Hematopoietic multipotent progenitor cell treated with erythropoietin and hydrocortisone succinate and interleukin-3 and kit ligand, for 15 days (in vitro differentiated cells): ENCODE measurements at regions not wholly inside any gene's neighbourhood (a gene's known extent, or its start where the extent isn't known, plus 50 kb on each side); places are given as distances from the start of the nearest gene placed in this dataset.

Experiments used
- DNase-seq: peaks from one replicate; pipeline ENCODE4 v3.0.0-alpha.2; 2015; ENCODE audit warnings: low spot score

DNA sequence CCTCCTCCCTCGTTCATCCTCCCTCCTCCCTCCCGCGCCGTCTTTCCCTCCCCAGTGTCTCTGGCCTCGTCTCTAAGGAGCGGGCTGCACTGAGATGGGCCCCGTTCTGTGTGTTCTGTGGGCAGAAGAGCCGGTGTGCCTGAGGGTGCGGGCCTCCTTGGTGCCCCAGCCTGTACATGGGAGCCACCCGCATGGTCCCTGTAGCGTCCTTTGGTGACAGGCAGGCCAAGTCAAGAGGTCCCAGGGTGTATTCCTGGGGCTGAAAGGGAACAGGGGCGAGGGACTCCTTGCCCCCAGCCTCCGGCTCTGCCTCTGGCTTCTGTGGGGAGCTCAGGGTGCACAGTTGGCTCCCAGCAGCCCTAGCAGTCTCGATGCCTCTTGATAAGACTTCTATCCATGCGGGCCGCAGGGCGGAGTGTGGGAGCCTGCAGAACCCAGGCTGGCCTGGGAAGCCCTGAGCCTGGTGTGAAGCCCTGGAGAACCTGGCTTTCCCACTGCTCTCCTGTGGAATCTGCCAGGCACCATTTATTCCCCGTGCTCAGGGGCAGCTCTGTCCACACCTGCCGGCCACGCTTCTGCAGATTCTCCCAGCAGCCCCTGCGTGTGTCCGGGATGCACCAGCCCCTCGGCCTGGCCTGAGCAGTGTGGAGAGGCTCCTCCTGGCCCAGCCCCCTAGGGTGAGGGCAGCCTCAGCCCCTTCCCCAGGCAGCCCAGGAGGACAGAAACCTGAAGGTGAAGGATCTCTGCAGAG, 181.3 kb downstream of the KIF26A start:
- DNase-seq, result no peak

GRCh38 chr14:104320611-104321086, 182.3 kb downstream of the KIF26A start:
- no peak for DNase-seq

DNA sequence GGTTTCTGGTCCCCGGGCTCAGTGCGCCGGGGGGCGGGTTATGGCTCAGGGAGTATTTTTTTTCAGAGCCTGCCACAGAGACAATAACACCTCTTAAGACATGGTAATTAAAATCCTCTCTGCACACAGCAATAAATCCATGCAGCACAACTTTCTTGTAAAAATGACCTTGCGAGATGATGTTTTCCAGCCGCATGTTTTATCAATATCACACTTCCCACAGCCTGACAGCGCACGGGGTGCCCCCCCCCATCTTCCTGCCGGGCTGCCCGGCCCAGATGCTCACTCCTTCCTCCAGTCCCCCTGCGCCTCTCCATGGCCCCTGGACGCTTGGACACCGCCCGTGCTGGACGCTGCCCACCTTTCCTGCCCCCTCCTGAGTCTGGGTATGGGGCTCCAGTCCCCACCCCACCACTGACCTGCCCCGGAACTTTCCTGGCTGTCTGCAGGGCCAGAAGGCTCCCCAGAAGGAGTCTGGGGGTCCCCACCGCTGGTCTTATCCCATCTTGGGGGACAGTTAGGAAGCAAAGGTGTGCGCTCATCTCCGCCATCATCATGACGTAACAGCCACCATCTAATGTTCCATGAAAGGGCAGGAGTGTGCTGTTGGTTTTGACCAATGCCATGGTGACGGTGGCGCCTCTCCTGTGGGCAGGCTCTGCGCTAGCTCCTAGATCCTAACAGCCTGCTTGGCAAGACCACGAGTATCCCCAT, 182.9 kb downstream of the KIF26A start:
- no peak for DNase-seq

- DNase-seq, result no peak
Observed at GRCh38 chr14:104321802-104322130, 183.4 kb downstream of the KIF26A start.

GRCh38 chr14:104322531-104323366, 184.4 kb downstream of the KIF26A start:
- no peak for DNase-seq

DNA sequence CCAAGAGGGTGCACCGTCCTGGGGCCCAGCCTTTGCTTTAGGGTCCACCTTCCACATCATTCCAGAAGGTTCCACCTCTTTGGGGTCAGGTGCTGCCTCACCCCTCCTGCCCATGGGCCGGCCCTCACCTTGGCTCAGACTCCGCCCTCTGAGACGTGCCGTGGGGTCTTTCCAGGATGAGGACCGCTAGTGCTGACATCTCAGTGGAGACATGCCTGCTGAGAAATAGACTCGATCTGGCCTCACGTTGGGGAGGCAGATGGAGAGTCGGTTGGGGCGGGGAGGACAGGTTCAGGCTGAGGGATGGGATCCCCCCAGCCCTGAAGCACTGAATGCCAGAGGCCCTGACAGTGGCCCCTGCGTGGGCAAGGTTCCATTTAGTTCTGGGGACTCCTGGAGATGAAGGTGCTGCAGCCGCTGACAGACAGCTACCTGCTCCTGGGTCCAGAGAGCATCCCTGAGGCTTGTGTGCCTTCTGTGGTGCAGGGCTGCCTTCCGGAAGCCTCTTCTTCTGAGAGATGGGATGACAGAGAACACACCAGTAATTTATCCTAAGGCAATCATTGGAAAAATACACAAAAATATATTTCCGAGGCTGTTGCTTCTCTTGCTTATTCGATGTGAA, 185.3 kb downstream of the KIF26A start:
- DNase-seq, result no peak

DNA sequence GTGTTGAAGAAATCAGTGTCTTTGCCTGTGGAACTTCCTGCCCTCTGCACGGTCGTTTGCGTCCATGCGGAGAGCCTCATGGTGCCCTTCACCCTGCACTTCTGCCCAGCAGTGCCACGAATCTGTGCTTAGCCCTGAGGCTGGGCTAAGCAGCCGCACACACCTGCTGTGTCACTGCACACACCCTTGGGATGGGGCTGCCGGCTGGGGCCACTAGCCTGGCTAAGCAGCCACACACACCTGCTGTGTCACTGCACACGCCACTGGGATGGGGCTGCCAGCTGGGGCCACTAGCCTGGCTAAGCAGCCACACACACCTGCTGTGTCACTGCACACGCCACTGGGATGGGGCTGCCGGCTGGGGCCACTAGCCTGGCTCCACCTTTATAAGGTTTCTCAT, 188.5 kb downstream of the KIF26A start:
- no peak for DNase-seq

GRCh38 chr14:104328607-104329006, 190.2 kb downstream of the KIF26A start:
- no peak for DNase-seq

- no peak for DNase-seq
Observed at GRCh38 chr14:104329793-104330192, 191.4 kb downstream of the KIF26A start.

GRCh38 chr14:104331871-104332605, 193.7 kb downstream of the KIF26A start:
- peak; percentile 7 for DNase-seq

- no peak for DNase-seq
Observed at GRCh38 chr14:104332634-104333270, 194.4 kb downstream of the KIF26A start.

DNA sequence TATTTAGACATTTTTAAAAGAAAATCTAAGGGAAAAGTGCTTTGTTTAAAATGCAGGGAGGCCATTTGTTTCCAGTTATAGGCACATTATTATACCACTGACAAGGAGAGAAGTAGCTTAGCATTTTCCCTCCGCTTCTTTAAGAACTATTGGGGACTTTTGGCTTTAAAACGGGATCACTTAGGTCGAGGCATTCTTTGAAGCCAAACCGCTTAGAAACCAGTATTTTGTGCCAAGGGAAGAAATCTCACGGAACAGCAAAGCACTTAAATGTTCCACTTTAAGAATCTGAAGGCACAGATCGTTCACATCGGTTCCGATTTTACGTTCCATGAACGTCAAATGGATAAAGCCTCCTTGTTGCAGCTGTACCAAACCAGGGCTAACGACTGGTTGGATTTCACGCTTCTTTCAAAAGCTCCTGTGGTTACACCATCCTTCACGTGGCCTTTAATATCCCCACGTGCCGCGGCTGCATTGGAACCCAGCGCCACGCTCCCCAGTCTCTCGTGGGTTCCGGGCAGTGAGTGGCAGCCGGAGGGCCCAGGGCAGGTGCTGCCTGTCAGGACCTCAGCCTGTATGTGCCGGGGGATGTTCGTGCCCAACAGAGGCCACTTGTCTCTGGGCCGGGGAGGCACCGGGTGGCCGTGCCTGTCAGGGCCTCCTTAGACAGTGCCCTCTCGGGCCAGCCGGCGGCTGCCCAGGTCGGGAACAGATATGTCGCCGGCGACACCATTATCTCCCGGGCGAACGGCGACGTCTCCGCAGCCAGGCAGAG, 195.4 kb downstream of the KIF26A start:
- DNase-seq, result no peak

GRCh38 chr14:104334424-104335161, 196.2 kb downstream of the KIF26A start:
- no peak for DNase-seq

DNA sequence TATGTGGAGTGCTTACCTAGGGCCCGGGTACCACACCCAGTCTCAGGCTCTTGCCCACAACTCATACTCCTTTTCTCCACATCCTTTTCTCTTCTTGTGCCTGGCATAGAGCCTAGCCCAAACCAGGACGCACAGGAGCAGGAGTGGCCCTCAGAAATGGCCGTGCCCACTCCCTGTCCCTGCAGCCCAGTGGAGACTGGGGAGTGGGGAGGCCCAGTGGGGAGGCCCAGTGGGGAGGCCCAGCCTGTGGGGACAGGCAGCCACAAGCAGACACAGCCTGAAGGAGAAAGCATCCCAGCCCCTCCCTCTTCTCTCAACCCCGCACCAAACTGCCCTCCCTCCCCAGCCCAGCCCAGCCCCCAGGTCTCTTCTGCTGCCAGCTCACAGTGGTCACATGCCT, 196.8 kb downstream of the KIF26A start:
- DNase-seq, result no peak

- no peak for DNase-seq
Observed at GRCh38 chr14:104335611-104336010, 197.2 kb downstream of the KIF26A start.

DNA sequence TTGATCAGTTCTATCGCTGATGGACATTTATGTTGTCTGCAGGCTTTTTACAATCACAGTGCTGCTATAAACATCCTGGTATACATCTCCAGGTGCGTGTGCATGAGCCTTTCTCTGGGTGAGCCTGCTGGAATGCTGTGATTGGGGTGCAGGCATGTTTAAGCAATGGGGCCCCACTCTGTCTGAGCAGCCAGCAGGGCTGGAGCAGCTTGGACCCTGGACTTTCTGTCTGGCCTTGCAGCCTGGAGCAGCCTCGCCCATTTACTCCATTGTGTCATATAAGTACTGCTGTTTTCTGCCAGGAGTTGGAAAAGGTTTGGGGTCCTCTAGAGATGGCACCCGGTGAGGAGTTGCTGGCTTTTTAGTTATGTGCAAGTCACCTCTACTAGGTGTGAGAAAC, 199.0 kb downstream of the KIF26A start:
- no peak for DNase-seq

DNA sequence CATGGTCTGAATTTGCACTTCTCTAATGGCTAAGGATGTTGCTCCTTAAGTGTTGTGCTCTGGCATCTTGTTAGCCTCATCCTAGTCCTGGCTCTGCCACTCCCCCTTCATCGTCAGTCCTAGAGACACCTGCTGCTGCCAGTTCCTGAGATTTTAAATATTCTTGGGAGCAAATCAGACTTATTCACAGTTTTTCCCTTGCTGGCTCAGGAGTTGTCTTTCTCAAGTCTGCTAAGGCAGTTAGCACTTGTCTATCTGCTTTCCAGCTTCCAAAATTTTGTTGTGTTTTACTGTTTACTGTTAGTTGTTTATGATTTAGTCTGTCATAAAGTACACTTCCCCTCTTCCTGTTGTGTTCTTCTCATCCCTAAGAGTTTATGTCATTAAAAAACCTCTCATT, 201.0 kb downstream of the KIF26A start:
- no peak for DNase-seq

GRCh38 chr14:104339829-104340228, 201.4 kb downstream of the KIF26A start:
- no peak for DNase-seq
